ENCODE measurements at regions not wholly inside any gene's neighbourhood (a gene's known extent, or its start where the extent isn't known, plus 50 kb on each side); places are given as distances from the start of the nearest gene placed in this dataset.

DNA sequence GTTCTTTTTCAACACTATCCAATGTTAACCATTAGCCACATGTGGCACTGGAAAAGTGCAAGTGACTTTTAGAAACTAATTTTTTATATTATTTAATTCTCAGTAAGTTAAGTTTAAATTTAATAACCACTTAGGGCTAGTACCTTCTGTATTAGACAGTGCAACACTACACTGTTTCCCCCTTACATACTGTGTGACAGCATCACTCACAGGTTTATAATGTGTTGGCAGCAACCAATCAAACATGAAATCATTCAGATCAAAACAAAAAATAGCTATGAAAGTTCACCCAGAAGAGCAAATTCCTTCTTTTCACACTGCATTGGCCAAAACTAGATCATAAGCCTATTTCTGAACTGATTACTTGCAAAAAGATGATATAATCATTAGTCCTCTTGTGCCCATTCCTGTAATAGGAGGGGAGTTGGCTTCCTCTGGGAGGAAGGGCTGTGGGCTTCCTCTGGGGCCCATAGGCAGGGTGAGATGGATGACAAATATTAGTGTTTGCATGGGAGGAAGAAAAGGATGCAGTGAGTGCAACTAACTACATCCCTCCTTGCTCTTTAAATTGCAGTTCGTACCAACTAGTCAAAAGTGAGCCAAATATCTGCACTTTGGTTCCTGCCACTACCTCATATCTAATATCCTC lies 708.1 kb upstream of the RGMB start:
- DNase-seq: no peak
- Histone ChIP-seq H3K27me3 (no peaks in the 10 kb centered on the region), H3K36me3 (no peaks in the 10 kb centered on the region), H3K4me3 (no peak overlapping the region), H3K9me3 (no peaks in the 10 kb centered on the region), H3K27ac (no peak overlapping the region), H3K4me1 (no peaks in the 10 kb centered on the region)
- no peak for TF ChIP-seq CTCF (IDR thresholded peaks at IDR 0.05)
- 41 to 69% methylated on average over 1 of the region's 1 CpG for WGBS, 2 donors
- intact Hi-C loops (cut with DNase I): no loop called here
- no peak for ATAC-seq

DNA sequence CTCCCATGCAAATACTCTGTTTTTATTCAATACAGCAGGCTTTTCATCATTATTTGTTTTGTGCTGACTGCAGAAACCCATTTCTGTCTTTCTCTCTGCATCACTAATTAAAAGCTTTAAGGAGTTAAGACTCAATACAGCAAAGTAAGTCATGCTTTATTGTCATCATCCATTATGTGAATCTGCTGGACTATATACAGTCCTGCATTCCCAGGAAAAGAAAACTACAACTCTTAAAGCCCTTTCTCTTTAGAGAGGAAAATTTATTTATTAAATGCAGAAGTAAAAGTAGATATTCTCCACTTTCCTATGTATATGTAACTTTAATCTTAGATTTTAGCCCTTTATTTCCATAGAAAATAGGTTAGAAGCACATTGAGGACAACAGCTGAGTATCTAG lies 706.6 kb upstream of the RGMB start:
- H3K27ac ChIP-seq: no peak overlapping the region
- H3K36me3 ChIP-seq: no peaks in the 10 kb centered on the region
- no peaks in the 10 kb centered on the region for H3K9me3 ChIP-seq
- no peak overlapping the region for H3K4me3 ChIP-seq
- DNase-seq (no peak), ATAC-seq (no peak)
- no peak for TF ChIP-seq CTCF (IDR thresholded peaks at IDR 0.05)
- intact Hi-C loops (cut with DNase I): no loop called here
- H3K4me1 ChIP-seq: no peaks in the 10 kb centered on the region
- no peaks in the 10 kb centered on the region for H3K27me3 ChIP-seq

DNA sequence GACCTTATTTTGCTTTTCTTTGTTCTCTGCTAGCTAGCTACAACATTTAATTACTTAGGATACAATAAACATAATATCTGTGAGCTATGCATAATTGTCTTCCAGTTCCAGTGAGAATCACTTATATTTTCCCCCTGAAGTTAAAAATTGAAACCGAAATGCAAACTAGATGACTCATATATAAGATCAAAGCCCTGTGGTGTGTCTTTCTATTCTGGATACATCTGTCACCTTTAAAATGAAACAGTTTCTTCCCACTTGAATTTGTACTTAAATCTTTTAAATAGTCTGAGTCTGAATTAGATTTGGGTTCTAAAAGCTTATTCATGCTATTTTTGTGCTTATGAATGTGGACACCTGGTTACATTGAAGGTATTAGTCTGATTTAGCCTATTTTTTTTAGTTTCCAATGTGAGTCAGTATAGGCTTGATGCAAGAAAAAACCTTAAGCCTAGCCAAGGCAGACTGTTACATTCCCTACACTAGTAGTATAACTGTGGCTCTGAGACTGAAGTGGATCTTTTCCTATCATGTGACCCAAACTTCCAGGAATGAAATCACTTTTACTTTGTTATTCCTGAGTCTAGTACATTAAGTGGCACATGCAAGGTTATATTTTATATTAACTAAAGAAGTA lies 703.5 kb upstream of the RGMB start:
- no peak for TF ChIP-seq CTCF (IDR thresholded peaks at IDR 0.05)
- no peak overlapping the region for H3K27ac ChIP-seq
- intact Hi-C loops (cut with DNase I): no loop called here

DNA sequence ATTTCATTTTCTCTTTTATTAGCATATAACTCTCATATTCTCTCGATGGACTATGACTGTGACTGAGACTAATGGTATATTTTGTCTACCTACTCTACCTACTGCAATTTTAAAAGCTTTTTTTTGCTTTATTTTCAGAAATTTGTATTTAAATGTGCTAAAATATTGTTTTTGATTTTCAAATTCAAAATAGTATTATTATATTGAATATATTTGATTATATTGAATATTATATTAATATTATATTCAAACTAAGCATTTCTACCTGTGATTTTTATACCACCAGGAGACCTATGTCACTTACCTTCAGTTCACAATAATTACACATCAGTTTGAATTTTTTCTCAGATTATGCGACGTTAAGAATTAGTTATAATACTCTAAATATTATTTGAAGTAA lies 700.5 kb upstream of the RGMB start:
- ATAC-seq (no peak), DNase-seq (no peak)
- H3K27me3 ChIP-seq: no peaks in the 10 kb centered on the region
- no peaks in the 10 kb centered on the region for H3K9me3 ChIP-seq
- no peak overlapping the region for H3K27ac ChIP-seq
- no peaks in the 10 kb centered on the region for H3K36me3 ChIP-seq
- intact Hi-C loops (cut with DNase I): no loop called here
- H3K4me1 ChIP-seq: no peaks in the 10 kb centered on the region
- no peak overlapping the region for H3K4me3 ChIP-seq
- WGBS, 2 donors: 88% methylated on average over 3 of the region's 3 CpGs
- no peak for TF ChIP-seq CTCF (IDR thresholded peaks at IDR 0.05)

More for the DNA sequence above, 703.5 kb upstream of the RGMB start:
- H3K27me3 ChIP-seq: no peaks in the 10 kb centered on the region
- 38 to 92% methylated on average over 1 of the region's 1 CpG for whole genome bisulfite sequencing, 2 donors
- H3K36me3 ChIP-seq: no peaks in the 10 kb centered on the region
- H3K4me3 ChIP-seq: no peak overlapping the region
- H3K4me1 ChIP-seq: no peaks in the 10 kb centered on the region
- no peaks in the 10 kb centered on the region for H3K9me3 ChIP-seq
- ATAC-seq (no peak), DNase-seq (no peak)
